ENCODE measurements at regions not wholly inside any gene's neighbourhood (a gene's known extent, or its start where the extent isn't known, plus 50 kb on each side); places are given as distances from the start of the nearest gene placed in this dataset.

GRCh38 chr13:100855151-100855550 lies 180.6 kb upstream of the TMTC4 start:
- DNase-seq (ENCODE audit: low spot score), result no peak

- DNase-seq (ENCODE audit: low spot score), result no peak
Observed at GRCh38 chr13:100854006-100854405, 179.4 kb upstream of the TMTC4 start.

- DNase-seq (ENCODE audit: low spot score), result no peak
Observed at GRCh38 chr13:100853434-100853833, 178.8 kb upstream of the TMTC4 start.

- DNase-seq (ENCODE audit: low spot score), result no peak
Observed at GRCh38 chr13:100852146-100852545, 177.6 kb upstream of the TMTC4 start.

GRCh38 chr13:100848304-100848703 lies 173.7 kb upstream of the TMTC4 start:
- no peak for DNase-seq (ENCODE audit: low spot score)

- DNase-seq (ENCODE audit: low spot score), result no peak
Observed at GRCh38 chr13:100845128-100845757, 170.6 kb upstream of the TMTC4 start.

GRCh38 chr13:100842136-100842535 lies 167.5 kb upstream of the TMTC4 start:
- no peak for DNase-seq (ENCODE audit: low spot score)

GRCh38 chr13:100838387-100838786 lies 163.8 kb upstream of the TMTC4 start:
- DNase-seq (ENCODE audit: low spot score), result no peak

GRCh38 chr13:100837631-100838030 lies 163.0 kb upstream of the TMTC4 start:
- no peak for DNase-seq (ENCODE audit: low spot score)

GRCh38 chr13:100836711-100837110 lies 162.1 kb upstream of the TMTC4 start:
- no peak for DNase-seq (ENCODE audit: low spot score)

GRCh38 chr13:100835695-100836094 lies 161.1 kb upstream of the TMTC4 start:
- no peak for DNase-seq (ENCODE audit: low spot score)

GRCh38 chr13:100833427-100833826 lies 158.8 kb upstream of the TMTC4 start:
- DNase-seq (ENCODE audit: low spot score), result no peak

- peak; percentile 10 for DNase-seq (ENCODE audit: low spot score)
Observed at GRCh38 chr13:100828226-100828625, 153.6 kb upstream of the TMTC4 start.

GRCh38 chr13:100827489-100828176 lies 153.0 kb upstream of the TMTC4 start:
- no peak for DNase-seq (ENCODE audit: low spot score)

GRCh38 chr13:100826441-100826840 lies 151.8 kb upstream of the TMTC4 start:
- DNase-seq (ENCODE audit: low spot score), result no peak

- DNase-seq (ENCODE audit: low spot score), result no peak
Observed at GRCh38 chr13:100825557-100825956, 151.0 kb upstream of the TMTC4 start.

GRCh38 chr13:100824366-100824765 lies 149.8 kb upstream of the TMTC4 start:
- no peak for DNase-seq (ENCODE audit: low spot score)

- no peak for DNase-seq (ENCODE audit: low spot score)
Observed at GRCh38 chr13:100823448-100823847, 148.9 kb upstream of the TMTC4 start.

GRCh38 chr13:100822871-100823443 lies 148.4 kb upstream of the TMTC4 start:
- no peak for DNase-seq (ENCODE audit: low spot score)

GRCh38 chr13:100818711-100819110 lies 144.1 kb upstream of the TMTC4 start:
- no peak for DNase-seq (ENCODE audit: low spot score)

GRCh38 chr13:100817928-100818327 lies 143.3 kb upstream of the TMTC4 start:
- no peak for DNase-seq (ENCODE audit: low spot score)

GRCh38 chr13:100815476-100816046 lies 141.0 kb upstream of the TMTC4 start:
- DNase-seq (ENCODE audit: low spot score), result no peak

- no peak for DNase-seq (ENCODE audit: low spot score)
Observed at GRCh38 chr13:100812982-100813584, 138.5 kb upstream of the TMTC4 start.
